ENCODE measurements at regions not wholly inside any gene's neighbourhood (a gene's known extent, or its start where the extent isn't known, plus 50 kb on each side); places are given as distances from the start of the nearest gene placed in this dataset.
A peak's percentile ranks its signal among the peaks of the same experiment; 100 is the strongest.

GRCh38 chr7:25860275-25861163, 291.5 kb upstream of the NFE2L3 start:
- H3K27ac Mint-ChIP-seq: no peak overlapping the region
- H3K4me1 Mint-ChIP-seq: peaks cover 11% of the 10 kb centered on the region
- no peak overlapping the region for H3K4me3 Mint-ChIP-seq
- peaks cover 6% of the 10 kb centered on the region for H3K36me3 Mint-ChIP-seq
- no peak for ATAC-seq
- H3K9me3 Mint-ChIP-seq: peaks cover 4% of the 10 kb centered on the region
- H3K27me3 Mint-ChIP-seq: peaks cover 16% of the 10 kb centered on the region

- Mint-ChIP-seq H3K27me3 (peaks cover 22% of the 10 kb centered on the region), H3K27ac (no peak overlapping the region)
Observed at GRCh38 chr7:25861164-25861496, 290.9 kb upstream of the NFE2L3 start.

GRCh38 chr7:25861601-25862260, 290.3 kb upstream of the NFE2L3 start:
- Mint-ChIP-seq H3K27me3 (peaks cover 28% of the 10 kb centered on the region), H3K4me1 (peaks cover 11% of the 10 kb centered on the region), H3K9me3 (peaks cover 4% of the 10 kb centered on the region), H3K4me3 (peak overlapping the region; percentile 77), H3K36me3 (peaks cover 6% of the 10 kb centered on the region), H3K27ac (no peak overlapping the region)
- ATAC-seq: no peak

More at GRCh38 chr7:25861164-25861496, 290.9 kb upstream of the NFE2L3 start:
- Mint-ChIP-seq H3K4me3 (no peak overlapping the region), H3K9me3 (peaks cover 4% of the 10 kb centered on the region), H3K4me1 (peaks cover 11% of the 10 kb centered on the region), H3K36me3 (peaks cover 6% of the 10 kb centered on the region)
- no peak for ATAC-seq

GRCh38 chr7:25862261-25863004, 289.6 kb upstream of the NFE2L3 start:
- Mint-ChIP-seq H3K4me1 (peaks cover 11% of the 10 kb centered on the region), H3K27ac (no peak overlapping the region)

GRCh38 chr7:25863005-25863728, 288.8 kb upstream of the NFE2L3 start:
- H3K27me3 Mint-ChIP-seq: peaks cover 35% of the 10 kb centered on the region
- peaks cover 6% of the 10 kb centered on the region for H3K36me3 Mint-ChIP-seq
- peaks cover 11% of the 10 kb centered on the region for H3K4me1 Mint-ChIP-seq
- H3K27ac Mint-ChIP-seq: no peak overlapping the region
- peaks cover 4% of the 10 kb centered on the region for H3K9me3 Mint-ChIP-seq
- no peak overlapping the region for H3K4me3 Mint-ChIP-seq
- no peak for ATAC-seq

More at GRCh38 chr7:25862261-25863004, 289.6 kb upstream of the NFE2L3 start:
- peaks cover 28% of the 10 kb centered on the region for H3K27me3 Mint-ChIP-seq
- peaks cover 4% of the 10 kb centered on the region for H3K9me3 Mint-ChIP-seq
- peak overlapping the region; percentile 77 for H3K4me3 Mint-ChIP-seq
- peaks cover 6% of the 10 kb centered on the region for H3K36me3 Mint-ChIP-seq
- ATAC-seq: peak; percentile 96

- Mint-ChIP-seq H3K9me3 (peaks cover 4% of the 10 kb centered on the region), H3K36me3 (peaks cover 6% of the 10 kb centered on the region), H3K4me3 (no peak overlapping the region), H3K27ac (no peak overlapping the region), H3K4me1 (peaks cover 11% of the 10 kb centered on the region), H3K27me3 (peaks cover 40% of the 10 kb centered on the region)
- ATAC-seq: no peak
Observed at GRCh38 chr7:25863729-25864110, 288.3 kb upstream of the NFE2L3 start.

- Mint-ChIP-seq H3K4me1 (peaks cover 11% of the 10 kb centered on the region), H3K27me3 (peaks cover 48% of the 10 kb centered on the region), H3K4me3 (no peak overlapping the region), H3K9me3 (peaks cover 3% of the 10 kb centered on the region), H3K36me3 (peaks cover 5% of the 10 kb centered on the region), H3K27ac (no peak overlapping the region)
- ATAC-seq: no peak
Observed at GRCh38 chr7:25864511-25864910, 287.5 kb upstream of the NFE2L3 start.

GRCh38 chr7:25864943-25865751, 286.9 kb upstream of the NFE2L3 start:
- Mint-ChIP-seq H3K27me3 (peaks cover 55% of the 10 kb centered on the region), H3K4me1 (peaks cover 11% of the 10 kb centered on the region), H3K36me3 (no peaks in the 10 kb centered on the region), H3K9me3 (no peaks in the 10 kb centered on the region), H3K4me3 (no peak overlapping the region), H3K27ac (no peak overlapping the region)
- no peak for ATAC-seq

GRCh38 chr7:25868509-25868908, 283.5 kb upstream of the NFE2L3 start:
- Mint-ChIP-seq H3K36me3 (no peaks in the 10 kb centered on the region), H3K4me1 (no peaks in the 10 kb centered on the region), H3K4me3 (no peak overlapping the region), H3K27me3 (peaks cover 70% of the 10 kb centered on the region), H3K27ac (no peak overlapping the region), H3K9me3 (no peaks in the 10 kb centered on the region)
- ATAC-seq: no peak

- ATAC-seq: no peak
- Mint-ChIP-seq H3K9me3 (no peaks in the 10 kb centered on the region), H3K4me1 (no peaks in the 10 kb centered on the region), H3K27me3 (peaks cover 69% of the 10 kb centered on the region), H3K27ac (no peak overlapping the region), H3K36me3 (no peaks in the 10 kb centered on the region), H3K4me3 (no peak overlapping the region)
Observed at GRCh38 chr7:25870574-25870973, 281.4 kb upstream of the NFE2L3 start.

GRCh38 chr7:25876092-25876491, 275.9 kb upstream of the NFE2L3 start:
- no peak overlapping the region for H3K4me3 Mint-ChIP-seq
- H3K27me3 Mint-ChIP-seq: peaks cover 43% of the 10 kb centered on the region
- no peak for ATAC-seq
- no peaks in the 10 kb centered on the region for H3K9me3 Mint-ChIP-seq
- H3K27ac Mint-ChIP-seq: no peak overlapping the region
- H3K36me3 Mint-ChIP-seq: no peaks in the 10 kb centered on the region
- H3K4me1 Mint-ChIP-seq: peaks cover 8% of the 10 kb centered on the region

GRCh38 chr7:25877802-25878789, 273.9 kb upstream of the NFE2L3 start:
- Mint-ChIP-seq H3K27me3 (peaks cover 44% of the 10 kb centered on the region), H3K4me3 (no peak overlapping the region), H3K4me1 (peaks cover 8% of the 10 kb centered on the region), H3K36me3 (no peaks in the 10 kb centered on the region), H3K9me3 (no peaks in the 10 kb centered on the region), H3K27ac (no peak overlapping the region)
- ATAC-seq: peak; percentile 48

GRCh38 chr7:25879799-25880198, 272.2 kb upstream of the NFE2L3 start:
- H3K27me3 Mint-ChIP-seq: peaks cover 51% of the 10 kb centered on the region
- no peaks in the 10 kb centered on the region for H3K36me3 Mint-ChIP-seq
- H3K4me1 Mint-ChIP-seq: peaks cover 8% of the 10 kb centered on the region
- no peak overlapping the region for H3K4me3 Mint-ChIP-seq
- no peaks in the 10 kb centered on the region for H3K9me3 Mint-ChIP-seq
- H3K27ac Mint-ChIP-seq: no peak overlapping the region
- ATAC-seq: no peak
